Fibroblast of lung (primary cell): ENCODE measurements at regions not wholly inside any gene's neighbourhood (a gene's known extent, or its start where the extent isn't known, plus 50 kb on each side); places are given as distances from the start of the nearest gene placed in this dataset.

Experiments
- CTCF ChIP-seq, 2 donors: IDR thresholded peaks in 1 of 2; conservative IDR thresholded peaks in 1 of 2; 1 replicate in 1 of 2; 2 replicates in 1 of 2; pipeline ENCODE4 v1.5.1; 2011 to 2012; ENCODE audit warnings: low read length in 2 of 2, control low read depth in 1 of 2, inconsistent platforms in 1 of 2, low read depth in 1 of 2, mild to moderate bottlenecking in 1 of 2
- EZH2 ChIP-seq: IDR thresholded peaks from 2 replicates; pipeline ENCODE4 v1.5.1; 2012; ENCODE audit warnings: low read length, control low read depth, mild to moderate bottlenecking; ENCODE audit errors: missing control alignments

GRCh38 chr3:140794507-140794906, 116.6 kb downstream of the TRIM42 start:
- no peak for TF ChIP-seq CTCF (conservative IDR thresholded peaks at IDR 0.05 in 1 of 2, IDR thresholded peaks at IDR 0.05 in 1 of 2; ENCODE audit: low read depth in 1 of 2, low read length in 2 of 2)
- no peak for TF ChIP-seq EZH2
